H9 (cell line): ENCODE measurements at regions not wholly inside any gene's neighbourhood (a gene's known extent, or its start where the extent isn't known, plus 50 kb on each side); places are given as distances from the start of the nearest gene placed in this dataset.

ENCODE experiments used
- DNase-seq: peaks from one replicate; pipeline ENCODE4 v3.0.0-alpha.2; 2017
- H2AFZ ChIP-seq: one replicate; pipeline ENCODE4 v1.6.1; 2013; ENCODE audit warnings: mild to moderate bottlenecking, low read length, control low read depth, moderate library complexity
- H2AK5ac ChIP-seq: 2 replicates; pipeline ENCODE4 v1.6.1; 2013; ENCODE audit warnings: low read length, control low read depth, mixed read lengths; ENCODE audit not compliant: insufficient read length
- H2BK120ac ChIP-seq: one replicate; pipeline ENCODE4 v1.6.1; 2013; ENCODE audit warnings: low read depth, mild to moderate bottlenecking, low read length, control low read depth, inconsistent platforms; ENCODE audit not compliant: poor library complexity, severe bottlenecking
- H2BK12ac ChIP-seq: 2 replicates; pipeline ENCODE4 v1.6.1; 2013; ENCODE audit warnings: low read length, control low read depth, mixed read lengths, low read depth; ENCODE audit not compliant: insufficient read length
- H2BK15ac ChIP-seq: 2 replicates; pipeline ENCODE4 v1.6.1; 2013; ENCODE audit warnings: low read depth, low read length, control low read depth
- H2BK20ac ChIP-seq: one replicate; pipeline ENCODE4 v1.6.1; 2013; ENCODE audit warnings: low read depth, mild to moderate bottlenecking, low read length, control low read depth, inconsistent platforms; ENCODE audit not compliant: poor library complexity, severe bottlenecking
- H2BK5ac ChIP-seq: 2 replicates; pipeline ENCODE4 v1.6.1; 2013; ENCODE audit warnings: low read length, control low read depth, mixed read lengths; ENCODE audit not compliant: insufficient read length
- H3K14ac ChIP-seq: 2 replicates; pipeline ENCODE4 v1.6.1; 2013; ENCODE audit warnings: low read length, control low read depth; ENCODE audit not compliant: insufficient read depth
- H3K18ac ChIP-seq: 2 replicates; pipeline ENCODE4 v1.6.1; 2013; ENCODE audit warnings: low read depth, mild to moderate bottlenecking, mixed read lengths, low read length, control low read depth; ENCODE audit not compliant: insufficient read length
- H3K23ac ChIP-seq: 2 replicates; pipeline ENCODE4 v1.6.1; 2013; ENCODE audit warnings: low read length, control low read depth, mixed read lengths, low read depth; ENCODE audit not compliant: insufficient read length
- H3K23me2 ChIP-seq: 2 replicates; pipeline ENCODE4 v1.6.1; 2013; ENCODE audit warnings: low read depth, mild to moderate bottlenecking, mixed read lengths, low read length, control low read depth; ENCODE audit not compliant: insufficient read length, poor library complexity, severe bottlenecking
- H3K27ac ChIP-seq: 2 replicates; pipeline ENCODE4 v1.5.1; 2013; ENCODE audit warnings: low read length, control low read depth, mixed read lengths, low read depth; ENCODE audit not compliant: insufficient read length
- H3K27me3 ChIP-seq: 2 replicates; pipeline ENCODE4 v1.6.1; 2013; ENCODE audit warnings: low read length, control low read depth, inconsistent platforms; ENCODE audit not compliant: insufficient read depth
- H3K4ac ChIP-seq: 2 replicates; pipeline ENCODE4 v1.6.1; 2013; ENCODE audit warnings: low read depth, mild to moderate bottlenecking, control low read depth, inconsistent platforms, low read length, moderate library complexity
- H3K4me1 ChIP-seq: 2 replicates; pipeline ENCODE4 v1.6.1; 2013; ENCODE audit warnings: low read length, control low read depth, inconsistent platforms; ENCODE audit not compliant: insufficient read depth
- H3K4me2 ChIP-seq: 2 replicates; pipeline ENCODE4 v1.6.1; 2013; ENCODE audit warnings: low read length, control low read depth, mixed read lengths; ENCODE audit not compliant: insufficient read length, insufficient read depth
- H3K56ac ChIP-seq: 2 replicates; pipeline ENCODE4 v1.6.1; 2013; ENCODE audit warnings: low read depth, mild to moderate bottlenecking, mixed read lengths, low read length, control low read depth; ENCODE audit not compliant: insufficient read length
- H3K79me1 ChIP-seq: 2 replicates; pipeline ENCODE4 v1.6.1; 2013; ENCODE audit warnings: low read depth, mild to moderate bottlenecking, moderate library complexity, low read length, control low read depth, inconsistent platforms; ENCODE audit not compliant: insufficient read depth, poor library complexity, severe bottlenecking
- H3K79me2 ChIP-seq: 2 replicates; pipeline ENCODE4 v1.6.1; 2013; ENCODE audit warnings: low read length, control low read depth, inconsistent platforms; ENCODE audit not compliant: insufficient read depth
- H3K9ac ChIP-seq: 2 replicates; pipeline ENCODE4 v1.6.1; 2013; ENCODE audit warnings: low read length, control low read depth, mixed read lengths; ENCODE audit not compliant: insufficient read length; ENCODE audit errors: extremely low read depth
- H3K9me3 ChIP-seq: one replicate; pipeline ENCODE4 v1.6.1; 2013; ENCODE audit warnings: low read depth, low read length, inconsistent platforms; ENCODE audit not compliant: control insufficient read depth
- H3T11ph ChIP-seq: one replicate; pipeline ENCODE4 v1.6.1; 2013; ENCODE audit warnings: mild to moderate bottlenecking, low read length, control low read depth, inconsistent platforms
- H4K20me1 ChIP-seq: one replicate; pipeline ENCODE4 v1.6.1; 2013; ENCODE audit not compliant: control insufficient read depth, insufficient read length, insufficient read depth
- H4K5ac ChIP-seq: 2 replicates; pipeline ENCODE4 v1.6.1; 2013; ENCODE audit warnings: low read depth, mild to moderate bottlenecking, mixed read lengths, low read length, control low read depth; ENCODE audit not compliant: insufficient read length
- H4K8ac ChIP-seq: replicated peaks from 2 replicates; pipeline ENCODE4 v1.6.1; 2013; ENCODE audit warnings: low read length, control low read depth, mixed read lengths, low read depth; ENCODE audit not compliant: insufficient read length
- H4K91ac ChIP-seq: 2 replicates; pipeline ENCODE4 v1.6.1; 2013; ENCODE audit warnings: low read depth, mild to moderate bottlenecking, moderate library complexity, mixed read lengths, low read length, control low read depth; ENCODE audit not compliant: insufficient read length
- H3K27ac Mint-ChIP-seq, 3 experiments: 2 replicates in 2 of 3; 3 replicates in 1 of 3; pipeline ENCODE4 v1.8.0; 2020 to 2021; ENCODE audit warnings: mixed read lengths in 3 of 3, mild to moderate bottlenecking in 1 of 3, moderate library complexity in 1 of 3
- H3K27me3 Mint-ChIP-seq: 2 replicates; pipeline ENCODE4 v1.8.0; 2021; ENCODE audit warnings: low read depth, mild to moderate bottlenecking, moderate library complexity, mixed read lengths
- H3K36me3 Mint-ChIP-seq, 3 experiments: 2 replicates in 2 of 3; 3 replicates in 1 of 3; pipeline ENCODE4 v1.8.0; 2020 to 2021; ENCODE audit warnings: low read depth in 3 of 3, mixed read lengths in 3 of 3; ENCODE audit not compliant: insufficient read depth in 1 of 3
- H3K4me1 Mint-ChIP-seq, 2 experiments: 2 replicates each; pipeline ENCODE4 v1.8.0; 2020; ENCODE audit warnings: mixed read lengths in 2 of 2
- H3K4me3 Mint-ChIP-seq, 2 experiments: 2 replicates in 1 of 2; 3 replicates in 1 of 2; pipeline ENCODE4 v1.8.0; 2020 to 2021; ENCODE audit warnings: mild to moderate bottlenecking in 2 of 2, mixed read lengths in 2 of 2, moderate library complexity in 1 of 2
- H3K9me3 Mint-ChIP-seq, 2 experiments: 2 replicates in 1 of 2; 3 replicates in 1 of 2; pipeline ENCODE4 v1.8.0; 2020; ENCODE audit warnings: mild to moderate bottlenecking in 2 of 2, mixed read lengths in 2 of 2, moderate library complexity in 1 of 2
- WGBS: extraction: QIAGEN DNeasy Blood & Tissue Kit; methylation state at CpG from one replicate; pipeline ENCODE4 v1.1.7; 2013; ENCODE audit warnings: missing lambda C conversion rate, low lambda C conversion rate, mixed read lengths; ENCODE audit not compliant: insufficient read length; ENCODE audit errors: extremely low coverage; 5-methylcytosine and 5-hydroxymethylcytosine counted together
- TF ChIP-seq, protein P1 (sequence below): fragments of 200-600 bp; sonication (generic); conservative IDR thresholded peaks from 3 replicates; pipeline ENCODE4 v1.8.0; 2021; ENCODE audit warnings: antibody characterized with exemption, mild to moderate bottlenecking

DNA sequence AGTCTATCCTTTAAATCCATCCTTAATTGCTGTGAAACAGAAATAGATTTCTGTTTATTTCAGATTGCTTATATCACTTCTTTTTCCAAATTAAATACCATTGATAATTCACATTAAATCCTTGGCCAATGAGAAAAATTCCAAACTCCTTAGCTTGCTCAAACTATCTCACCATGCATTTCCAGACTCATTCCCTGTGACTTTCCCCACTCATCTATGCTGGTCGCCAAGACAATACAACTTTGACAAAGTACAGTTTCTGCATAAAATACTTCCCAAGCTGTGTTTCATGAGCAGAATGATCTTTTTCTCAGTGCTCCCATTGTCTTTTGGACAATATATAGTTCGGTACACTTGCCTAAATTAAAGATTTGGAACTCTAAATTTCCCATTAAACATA is 575.6 kb downstream of the CPS1 start:
- Histone ChIP-seq H3K9ac (no peak overlapping the region), H3K9me3 (no peaks in the 10 kb centered on the region), H2BK120ac (no peak overlapping the region), H3K4ac (no peak overlapping the region), H3K4me1 (no peaks in the 10 kb centered on the region; the same call in 1 of the 2 replicates), H3K79me1 (no peaks in the 10 kb centered on the region), H3K18ac (no peak overlapping the region), H4K20me1 (no peaks in the 10 kb centered on the region), H2BK20ac (no peak overlapping the region), H2BK15ac (no peak overlapping the region), H4K8ac (no peak overlapping the region), H2AK5ac (no peak overlapping the region), H3T11ph (no peak overlapping the region), H2BK12ac (no peak overlapping the region), H3K27ac (no peak overlapping the region), H3K79me2 (no peaks in the 10 kb centered on the region), H2AFZ (no peak overlapping the region), H3K27me3 (no peaks in the 10 kb centered on the region), H3K56ac (no peak overlapping the region), H3K14ac (no peak overlapping the region), H4K91ac (no peak overlapping the region), H3K23ac (no peak overlapping the region), H3K23me2 (no peaks in the 10 kb centered on the region), H2BK5ac (no peak overlapping the region), H4K5ac (no peak overlapping the region), H3K4me2 (no peak overlapping the region)
- peaks cover 0 to 5% (median 2%) of the 10 kb centered on the region in 3 experiments; a peak in 5 of 7 replicates for H3K36me3 Mint-ChIP-seq
- peaks cover 0 to 7% of the 10 kb centered on the region in 2 experiments; a peak in 2 of 4 replicates for H3K4me1 Mint-ChIP-seq
- no peak overlapping the region for H3K4me3 Mint-ChIP-seq
- TF ChIP-seq, protein P1, sequence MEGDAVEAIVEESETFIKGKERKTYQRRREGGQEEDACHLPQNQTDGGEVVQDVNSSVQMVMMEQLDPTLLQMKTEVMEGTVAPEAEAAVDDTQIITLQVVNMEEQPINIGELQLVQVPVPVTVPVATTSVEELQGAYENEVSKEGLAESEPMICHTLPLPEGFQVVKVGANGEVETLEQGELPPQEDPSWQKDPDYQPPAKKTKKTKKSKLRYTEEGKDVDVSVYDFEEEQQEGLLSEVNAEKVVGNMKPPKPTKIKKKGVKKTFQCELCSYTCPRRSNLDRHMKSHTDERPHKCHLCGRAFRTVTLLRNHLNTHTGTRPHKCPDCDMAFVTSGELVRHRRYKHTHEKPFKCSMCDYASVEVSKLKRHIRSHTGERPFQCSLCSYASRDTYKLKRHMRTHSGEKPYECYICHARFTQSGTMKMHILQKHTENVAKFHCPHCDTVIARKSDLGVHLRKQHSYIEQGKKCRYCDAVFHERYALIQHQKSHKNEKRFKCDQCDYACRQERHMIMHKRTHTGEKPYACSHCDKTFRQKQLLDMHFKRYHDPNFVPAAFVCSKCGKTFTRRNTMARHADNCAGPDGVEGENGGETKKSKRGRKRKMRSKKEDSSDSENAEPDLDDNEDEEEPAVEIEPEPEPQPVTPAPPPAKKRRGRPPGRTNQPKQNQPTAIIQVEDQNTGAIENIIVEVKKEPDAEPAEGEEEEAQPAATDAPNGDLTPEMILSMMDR: no peak
- no CpG with 5 or more reads among the region's 2 CpGs for WGBS
- H3K27me3 Mint-ChIP-seq: no peaks in the 10 kb centered on the region
- DNase-seq: no peak
- H3K9me3 Mint-ChIP-seq: peaks cover 3 to 7% of the 10 kb centered on the region in 2 experiments; a peak in 4 of 5 replicates
- H3K27ac Mint-ChIP-seq: no peak overlapping the region
